Esophagus squamous epithelium (tissue), 4 donors: ENCODE measurements at regions not wholly inside any gene's neighbourhood (a gene's known extent, or its start where the extent isn't known, plus 50 kb on each side); places are given as distances from the start of the nearest gene placed in this dataset.

Source experiments
- CTCF ChIP-seq, 6 experiments: fragments of 450-650 bp in 4 of 6; fragments of 200-600 bp in 2 of 6; sonication (generic) in 2 of 6; IDR thresholded peaks; one replicate each; pipeline ENCODE4 v1.5.1; 2016 to 2019; ENCODE audit warnings: antibody characterized with exemption in 6 of 6, mild to moderate bottlenecking in 4 of 6, moderate library complexity in 4 of 6
- POLR2A ChIP-seq, 4 donors: fragments of 450-650 bp; IDR thresholded peaks; one replicate each; pipeline ENCODE4 v1.6.1; 2017; ENCODE audit warnings: antibody characterized with exemption in 4 of 4, mild to moderate bottlenecking in 4 of 4, moderate library complexity in 3 of 4

- no peak for TF ChIP-seq CTCF (IDR thresholded peaks at IDR 0.05)
- TF ChIP-seq POLR2A (IDR thresholded peaks at IDR 0.05): no peak
Observed at GRCh38 chr17:31778523-31778922, 80.5 kb downstream of the COPRS start.
